Lower lobe of right lung (tissue), 2 donors: ENCODE measurements at regions not wholly inside any gene's neighbourhood (a gene's known extent, or its start where the extent isn't known, plus 50 kb on each side); places are given as distances from the start of the nearest gene placed in this dataset.
"Not testable (repeated sequence)": the region's sequence is repeated elsewhere in the genome, so short reads cannot be mapped to it uniquely, and the experiment has no call there.

ENCODE experiments used
- ATAC-seq, 2 donors: fragments of 200-7000 bp; cut with Tn5 transposase; one replicate each; pipeline ENCODE4 v1.9.1; 2020 to 2022; ENCODE audit warnings: mild to moderate bottlenecking in 2 of 2, moderate library complexity in 2 of 2
- DNase-seq: peaks from one replicate; pipeline ENCODE4 v3.0.0-alpha.2; 2020
- H3K27ac ChIP-seq: fragments of 200-600 bp; one replicate; pipeline ENCODE4 v1.8.0; 2022
- H3K27me3 ChIP-seq: fragments of 200-600 bp; one replicate; pipeline ENCODE4 v1.8.0; 2022; ENCODE audit warnings: low read depth
- H3K36me3 ChIP-seq: fragments of 200-600 bp; one replicate; pipeline ENCODE4 v1.8.0; 2022; ENCODE audit warnings: mild to moderate bottlenecking
- H3K4me1 ChIP-seq: fragments of 200-600 bp; one replicate; pipeline ENCODE4 v1.8.0; 2022
- H3K4me3 ChIP-seq: fragments of 200-600 bp; one replicate; pipeline ENCODE4 v1.8.0; 2022; ENCODE audit warnings: mild to moderate bottlenecking
- H3K9me3 ChIP-seq: fragments of 200-600 bp; one replicate; pipeline ENCODE4 v1.8.0; 2022
- intact Hi-C: fragments of 100-400 bp; cut with DNase I; formaldehyde crosslinking; loops from one replicate; pipeline ENCODE4 v1.11.0; 2022
- TF ChIP-seq, protein P1 (sequence below): fragments of 200-600 bp; IDR thresholded peaks from one replicate; pipeline ENCODE4 v1.8.0; 2022; ENCODE audit warnings: antibody characterized with exemption, mild to moderate bottlenecking
- donor health status: DM: no; HTN: yes; CAD: no; lungs with severe emphysema.

DNA sequence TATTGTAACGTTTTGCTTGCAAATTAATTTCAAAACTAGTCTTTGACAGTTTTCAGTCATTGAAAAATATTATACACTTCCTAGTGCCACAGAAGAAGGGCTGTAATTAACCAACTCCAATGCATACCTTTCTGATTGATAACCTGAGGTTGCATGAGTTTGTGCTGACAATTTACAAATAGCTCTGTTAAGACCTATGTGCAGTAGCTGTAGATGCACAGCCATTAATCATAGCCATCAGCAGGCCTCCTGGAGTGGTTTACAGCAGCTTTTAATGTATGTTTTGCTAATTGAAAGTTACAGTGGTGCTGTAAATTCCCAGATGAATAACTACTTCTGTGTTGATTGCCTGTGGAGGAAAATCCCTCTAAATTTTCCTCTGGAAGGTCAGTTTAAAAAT is 758.1 kb downstream of the SH3BGRL start:
- ATAC-seq (no peak), DNase-seq (no peak)
- Histone ChIP-seq H3K4me3 (no peak overlapping the region), H3K36me3 (no peaks in the 10 kb centered on the region), H3K27me3 (no peaks in the 10 kb centered on the region), H3K9me3 (no peaks in the 10 kb centered on the region), H3K4me1 (no peaks in the 10 kb centered on the region), H3K27ac (no peak overlapping the region)
- TF ChIP-seq, protein P1, sequence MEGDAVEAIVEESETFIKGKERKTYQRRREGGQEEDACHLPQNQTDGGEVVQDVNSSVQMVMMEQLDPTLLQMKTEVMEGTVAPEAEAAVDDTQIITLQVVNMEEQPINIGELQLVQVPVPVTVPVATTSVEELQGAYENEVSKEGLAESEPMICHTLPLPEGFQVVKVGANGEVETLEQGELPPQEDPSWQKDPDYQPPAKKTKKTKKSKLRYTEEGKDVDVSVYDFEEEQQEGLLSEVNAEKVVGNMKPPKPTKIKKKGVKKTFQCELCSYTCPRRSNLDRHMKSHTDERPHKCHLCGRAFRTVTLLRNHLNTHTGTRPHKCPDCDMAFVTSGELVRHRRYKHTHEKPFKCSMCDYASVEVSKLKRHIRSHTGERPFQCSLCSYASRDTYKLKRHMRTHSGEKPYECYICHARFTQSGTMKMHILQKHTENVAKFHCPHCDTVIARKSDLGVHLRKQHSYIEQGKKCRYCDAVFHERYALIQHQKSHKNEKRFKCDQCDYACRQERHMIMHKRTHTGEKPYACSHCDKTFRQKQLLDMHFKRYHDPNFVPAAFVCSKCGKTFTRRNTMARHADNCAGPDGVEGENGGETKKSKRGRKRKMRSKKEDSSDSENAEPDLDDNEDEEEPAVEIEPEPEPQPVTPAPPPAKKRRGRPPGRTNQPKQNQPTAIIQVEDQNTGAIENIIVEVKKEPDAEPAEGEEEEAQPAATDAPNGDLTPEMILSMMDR, result no peak
- intact Hi-C loops, result no loop called here

DNA sequence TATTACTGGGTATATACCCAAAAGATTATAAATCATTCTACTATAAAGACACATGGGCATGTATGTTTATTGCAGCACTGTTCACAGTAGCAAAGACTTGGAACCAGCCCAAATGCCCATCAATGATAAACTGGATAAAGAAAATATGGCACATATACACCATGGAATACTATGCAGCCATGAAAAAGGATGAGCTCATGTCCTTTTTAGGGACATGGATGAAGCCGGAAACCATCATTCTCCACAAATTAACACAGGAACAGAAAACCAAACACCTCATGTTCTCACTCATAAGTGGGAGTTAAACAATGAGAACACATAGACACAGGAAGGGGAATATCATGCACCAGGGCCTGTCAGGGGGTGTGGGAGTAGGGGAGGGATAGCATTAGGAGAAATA is 772.5 kb downstream of the SH3BGRL start:
- H3K27me3 ChIP-seq, intact Hi-C loops, DNase-seq: not testable (repeated sequence)

DNA sequence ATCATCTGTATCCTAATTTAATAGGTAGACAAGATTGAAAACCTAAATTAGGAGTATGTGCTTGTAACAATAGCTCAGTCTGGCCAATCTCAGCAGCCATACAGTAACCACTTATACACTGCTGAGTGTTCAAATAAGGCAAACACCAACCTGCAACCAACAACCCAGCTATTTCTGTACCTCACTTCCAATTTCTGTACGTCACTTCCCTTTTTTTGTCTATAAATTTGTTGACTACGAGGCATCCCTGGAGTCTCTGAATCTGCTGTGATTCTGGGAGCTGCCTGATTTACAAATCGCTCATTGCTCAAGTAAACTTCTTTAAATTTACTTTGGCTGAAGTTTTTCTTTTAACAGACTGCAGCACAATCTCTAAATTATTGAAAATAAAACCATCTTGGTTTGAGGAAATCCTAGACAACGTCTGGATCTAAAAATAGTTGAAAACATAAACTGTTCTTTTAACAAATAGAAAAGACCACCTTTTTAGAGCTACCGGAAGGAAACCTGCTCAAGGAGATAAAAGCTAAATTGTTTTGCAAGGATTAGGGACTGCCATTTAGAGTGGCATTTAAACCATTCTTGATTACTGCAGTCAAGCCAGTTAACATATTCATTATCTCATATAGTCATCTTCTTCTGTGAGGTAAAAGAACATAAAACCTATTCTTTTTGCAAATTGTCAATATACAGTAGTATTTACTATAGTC is 778.1 kb downstream of the SH3BGRL start:
- ATAC-seq (no peak), DNase-seq (no peak)
- intact Hi-C loops, result no loop called here
- no peaks in the 10 kb centered on the region for H3K27me3 ChIP-seq
- no peaks in the 10 kb centered on the region for H3K4me1 ChIP-seq
- H3K4me3 ChIP-seq, result no peak overlapping the region
- no peak overlapping the region for H3K27ac ChIP-seq
- TF ChIP-seq, protein P1, result no peak
- H3K36me3 ChIP-seq, result no peaks in the 10 kb centered on the region
- H3K9me3 ChIP-seq, result no peaks in the 10 kb centered on the region

More for the DNA sequence above, 772.5 kb downstream of the SH3BGRL start:
- H3K9me3 ChIP-seq, H3K36me3 ChIP-seq, ATAC-seq, H3K4me3 ChIP-seq, H3K27ac ChIP-seq, H3K4me1 ChIP-seq: not testable (repeated sequence)

DNA sequence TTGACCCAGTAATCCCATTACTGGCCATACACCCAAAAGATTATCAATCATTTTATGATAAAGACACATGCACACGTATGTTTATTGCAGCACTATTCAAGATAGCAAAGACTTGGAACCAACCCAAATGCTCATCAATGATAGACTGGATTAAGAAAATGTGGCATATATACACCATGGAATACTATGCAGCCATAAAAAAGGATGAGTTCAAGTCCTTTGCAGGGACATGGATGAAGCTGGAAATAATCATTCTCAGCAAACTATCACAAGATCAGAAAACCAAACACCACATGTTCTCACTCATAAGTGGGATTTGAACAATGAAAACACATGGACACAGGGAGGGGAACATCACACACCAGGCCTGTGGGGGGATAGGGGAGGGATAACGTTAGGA is 785.3 kb downstream of the SH3BGRL start:
- H3K36me3 ChIP-seq, DNase-seq, intact Hi-C loops: not testable (repeated sequence)

DNA sequence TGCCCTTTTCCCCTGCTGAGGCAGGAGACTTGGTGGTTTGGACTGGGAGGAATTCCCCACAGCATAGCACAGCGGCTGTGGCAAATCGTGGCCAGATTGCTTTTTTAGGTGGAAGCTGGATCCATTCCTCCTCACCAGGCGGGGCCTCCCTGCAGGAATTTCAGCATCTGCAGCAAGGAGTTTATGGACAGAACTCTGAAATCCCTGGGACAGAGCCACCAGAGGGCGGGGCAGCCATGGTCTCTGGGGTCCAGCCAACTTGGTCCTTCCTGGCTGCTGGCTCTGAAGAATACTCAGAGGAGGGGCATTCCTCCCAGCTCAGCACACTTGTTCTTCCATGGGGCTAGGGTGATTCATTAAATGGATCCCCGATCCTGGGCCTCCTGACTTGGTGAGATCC is 794.3 kb downstream of the SH3BGRL start:
- H3K27me3 ChIP-seq, result no peaks in the 10 kb centered on the region
- intact Hi-C loops, result no loop called here
- no peak overlapping the region for H3K4me3 ChIP-seq
- TF ChIP-seq, protein P1, result no peak
- DNase-seq, result no peak
- peaks cover 5% of the 10 kb centered on the region for H3K9me3 ChIP-seq
- no peaks in the 10 kb centered on the region for H3K4me1 ChIP-seq
- H3K36me3 ChIP-seq, result no peaks in the 10 kb centered on the region
- H3K27ac ChIP-seq, result no peak overlapping the region
- no peak for ATAC-seq

More for the DNA sequence above, 785.3 kb downstream of the SH3BGRL start:
- not testable (repeated sequence) for H3K4me1 ChIP-seq, H3K9me3 ChIP-seq, ATAC-seq, H3K27ac ChIP-seq, H3K4me3 ChIP-seq, H3K27me3 ChIP-seq

- no peaks in the 10 kb centered on the region for H3K36me3 ChIP-seq
- H3K9me3 ChIP-seq, result no peaks in the 10 kb centered on the region
- ATAC-seq, result no peak
- no peaks in the 10 kb centered on the region for H3K27me3 ChIP-seq
- intact Hi-C loops, result no loop called here
- H3K27ac ChIP-seq, result no peak overlapping the region
- TF ChIP-seq, protein P1, result no peak
- H3K4me3 ChIP-seq, result no peak overlapping the region
- no peaks in the 10 kb centered on the region for H3K4me1 ChIP-seq
- no peak for DNase-seq
These were observed 827.8 kb downstream of the SH3BGRL start for GRCh38 chrX:82029571-82030218.
